GM10248 (cell line): ENCODE measurements at regions not wholly inside any gene's neighbourhood (a gene's known extent, or its start where the extent isn't known, plus 50 kb on each side); places are given as distances from the start of the nearest gene placed in this dataset.

Source experiments
- CTCF ChIA-PET: fragments of 300-600 bp; sonication (Branson Sonifier 250); formaldehyde crosslinking; extraction: SDS; loops from one replicate; lab custom pipeline; 2021; ENCODE audit warnings: antibody characterized with exemption; lab: Yijun Ruan, JAX
- POLR2A ChIA-PET: fragments of 350-650 bp; sonication (Branson Sonifier 250); formaldehyde crosslinking; extraction: SDS; loops from one replicate; lab custom pipeline; 2020; ENCODE audit warnings: antibody characterized with exemption; lab: Yijun Ruan, JAX
- DNase-seq: peaks from one replicate; pipeline ENCODE4 v3.0.0; 2012; ENCODE audit errors: extremely low spot score
- TF ChIP-seq, protein P1 (sequence below): IDR thresholded peaks from 2 replicates; pipeline ENCODE4 v1.5.1; 2012; ENCODE audit warnings: mild to moderate bottlenecking, low read depth; ENCODE audit errors: extremely low read depth, missing control alignments, control extremely low read depth

GRCh38 chr4:187814737-187815465, 180.7 kb upstream of the ZFP42 start:
- ChIA-PET POLR2A (no interaction called here), CTCF (no interaction called here)
- TF ChIP-seq, protein P1, sequence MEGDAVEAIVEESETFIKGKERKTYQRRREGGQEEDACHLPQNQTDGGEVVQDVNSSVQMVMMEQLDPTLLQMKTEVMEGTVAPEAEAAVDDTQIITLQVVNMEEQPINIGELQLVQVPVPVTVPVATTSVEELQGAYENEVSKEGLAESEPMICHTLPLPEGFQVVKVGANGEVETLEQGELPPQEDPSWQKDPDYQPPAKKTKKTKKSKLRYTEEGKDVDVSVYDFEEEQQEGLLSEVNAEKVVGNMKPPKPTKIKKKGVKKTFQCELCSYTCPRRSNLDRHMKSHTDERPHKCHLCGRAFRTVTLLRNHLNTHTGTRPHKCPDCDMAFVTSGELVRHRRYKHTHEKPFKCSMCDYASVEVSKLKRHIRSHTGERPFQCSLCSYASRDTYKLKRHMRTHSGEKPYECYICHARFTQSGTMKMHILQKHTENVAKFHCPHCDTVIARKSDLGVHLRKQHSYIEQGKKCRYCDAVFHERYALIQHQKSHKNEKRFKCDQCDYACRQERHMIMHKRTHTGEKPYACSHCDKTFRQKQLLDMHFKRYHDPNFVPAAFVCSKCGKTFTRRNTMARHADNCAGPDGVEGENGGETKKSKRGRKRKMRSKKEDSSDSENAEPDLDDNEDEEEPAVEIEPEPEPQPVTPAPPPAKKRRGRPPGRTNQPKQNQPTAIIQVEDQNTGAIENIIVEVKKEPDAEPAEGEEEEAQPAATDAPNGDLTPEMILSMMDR = no peak
- no peak for DNase-seq

- ChIA-PET POLR2A (no interaction called here), CTCF (no interaction called here)
- no peak for DNase-seq
- TF ChIP-seq, protein P1 = no peak
Observed at GRCh38 chr4:187826725-187827124, 168.8 kb upstream of the ZFP42 start.

DNA sequence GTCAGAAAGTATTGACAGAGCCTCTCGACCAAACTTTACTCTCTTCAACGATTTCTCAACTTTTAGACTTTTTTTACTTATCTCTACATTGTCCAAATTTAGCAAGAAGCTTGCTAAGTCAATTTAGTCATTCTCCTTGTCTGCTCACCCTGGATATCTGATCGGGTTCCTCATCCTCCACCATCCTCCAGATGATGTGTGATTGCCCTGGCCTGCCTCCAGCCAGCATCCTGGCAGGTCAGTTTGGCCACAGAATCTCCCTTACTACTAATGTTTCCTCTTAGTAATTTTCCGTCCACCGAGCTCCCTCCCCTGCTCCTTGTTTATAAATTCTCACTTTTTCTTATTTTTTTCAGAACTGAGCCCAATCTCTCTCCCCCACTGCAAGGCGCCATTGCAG, 167.9 kb upstream of the ZFP42 start:
- TF ChIP-seq, protein P1 = no peak
- CTCF ChIA-PET = no interaction called here
- POLR2A ChIA-PET = no interaction called here
- DNase-seq = no peak

DNA sequence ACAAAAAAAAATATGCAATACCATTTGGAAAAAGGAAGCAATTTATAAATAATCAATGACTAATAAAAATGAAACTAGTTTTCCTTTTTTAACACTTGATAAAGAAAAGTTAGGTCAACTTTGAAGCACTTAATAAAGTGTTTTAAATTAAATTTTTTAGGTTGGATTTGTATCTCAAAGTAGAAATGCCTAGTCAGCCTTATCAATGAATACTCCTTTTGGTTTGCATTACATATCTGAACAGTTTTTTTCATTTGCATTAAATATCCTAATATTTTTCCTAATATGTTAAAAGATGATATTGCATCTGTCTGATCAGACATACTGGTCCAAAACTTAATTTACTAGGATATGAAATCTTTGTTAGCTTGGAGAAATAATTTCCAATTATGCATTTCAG, 155.8 kb upstream of the ZFP42 start:
- ChIA-PET POLR2A (no interaction called here), CTCF (no interaction called here)
- DNase-seq = no peak
- TF ChIP-seq, protein P1 = no peak

- CTCF ChIA-PET = no interaction called here
- DNase-seq = no peak
- TF ChIP-seq, protein P1 = no peak
- POLR2A ChIA-PET = no interaction called here
Observed at GRCh38 chr4:187840814-187841213, 154.8 kb upstream of the ZFP42 start.

DNA sequence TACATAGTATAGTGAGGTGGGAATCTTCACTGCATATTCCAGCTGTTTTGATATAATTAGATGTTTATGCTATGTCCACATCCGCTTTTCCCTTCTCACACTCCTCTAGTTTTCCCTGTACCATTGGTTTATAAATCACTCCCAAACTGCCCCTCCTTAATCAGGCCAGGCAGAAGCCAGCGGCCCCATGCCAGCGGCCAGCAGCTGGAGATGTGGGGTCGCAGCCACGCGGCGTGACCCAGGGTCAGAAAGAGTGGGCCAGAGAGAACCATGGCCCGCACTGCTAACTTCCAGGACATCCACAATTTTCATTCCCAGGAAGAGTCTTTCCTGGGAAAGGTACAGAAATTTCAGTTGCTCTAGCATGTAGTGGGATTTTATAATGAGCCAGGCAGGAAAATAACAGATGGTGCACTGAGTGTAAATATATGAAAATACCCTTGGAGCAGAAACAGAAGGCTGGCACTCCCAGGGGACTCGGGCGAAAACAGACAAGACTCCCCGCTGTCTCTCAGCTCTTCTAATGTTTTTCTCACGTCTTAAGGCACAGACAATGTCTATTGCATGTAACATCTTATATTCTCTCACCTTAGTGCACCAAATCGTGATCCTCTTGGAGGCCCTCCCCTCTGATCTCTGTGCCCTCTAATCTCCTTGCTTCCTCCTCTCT, 145.9 kb upstream of the ZFP42 start:
- POLR2A ChIA-PET = no interaction called here
- DNase-seq = no peak
- TF ChIP-seq, protein P1 = no peak
- CTCF ChIA-PET = no interaction called here
